Natural killer cell (primary cell): ENCODE measurements at regions not wholly inside any gene's neighbourhood (a gene's known extent, or its start where the extent isn't known, plus 50 kb on each side); places are given as distances from the start of the nearest gene placed in this dataset.

Experiments used
- ATAC-seq, 3 donors: fragments of 150-1000 bp in 2 of 3; fragments of 200-7000 bp in 1 of 3; cut with Tn5 transposase; 1 replicate in 1 of 3; 2 replicates in 2 of 3; pipeline ENCODE4 v1.10.0; 2021; ENCODE audit warnings: mild to moderate bottlenecking in 2 of 3, moderate library complexity in 2 of 3
- DNase-seq, 2 donors: peaks; one replicate each; pipeline versions ENCODE4 v3.0.0 to v3.0.0-alpha.2; 2013 to 2021; ENCODE audit warnings: mixed read lengths in 1 of 2
- H3K27ac ChIP-seq: one replicate; pipeline ENCODE4 v1.5.1; 2013; ENCODE audit warnings: mild to moderate bottlenecking, low read length
- H3K27me3 ChIP-seq: one replicate; pipeline ENCODE4 v1.6.1; 2013; ENCODE audit warnings: low read length; ENCODE audit not compliant: control insufficient read depth, insufficient read depth
- H3K36me3 ChIP-seq: one replicate; pipeline ENCODE4 v1.6.1; 2013; ENCODE audit warnings: low read length; ENCODE audit not compliant: control insufficient read depth, insufficient read depth
- H3K4me1 ChIP-seq: one replicate; pipeline ENCODE4 v1.6.1; 2013; ENCODE audit warnings: low read length; ENCODE audit not compliant: control insufficient read depth, insufficient read depth
- H3K4me3 ChIP-seq: one replicate; pipeline ENCODE4 v1.5.1; 2013; ENCODE audit warnings: low read length
- H3K9me3 ChIP-seq: one replicate; pipeline ENCODE4 v1.6.1; 2013; ENCODE audit warnings: low read length; ENCODE audit not compliant: control insufficient read depth, insufficient read depth
- H3K27ac Mint-ChIP-seq, 2 donors: one replicate each; pipeline ENCODE4 v1.8.0; 2022; ENCODE audit warnings: mild to moderate bottlenecking in 2 of 2, mixed read lengths in 2 of 2, moderate library complexity in 1 of 2
- H3K27me3 Mint-ChIP-seq, 2 donors: one replicate each; pipeline ENCODE4 v1.8.0; 2022; ENCODE audit warnings: low read depth in 2 of 2, mixed read lengths in 2 of 2
- H3K36me3 Mint-ChIP-seq: one replicate; pipeline ENCODE4 v1.8.0; 2022; ENCODE audit warnings: mixed read lengths
- H3K4me1 Mint-ChIP-seq, 2 donors: one replicate each; pipeline ENCODE4 v1.8.0; 2022; ENCODE audit warnings: mixed read lengths in 2 of 2
- H3K4me3 Mint-ChIP-seq: one replicate; pipeline ENCODE4 v1.8.0; 2022; ENCODE audit warnings: mild to moderate bottlenecking, moderate library complexity, mixed read lengths
- H3K9me3 Mint-ChIP-seq, 2 donors: one replicate each; pipeline ENCODE4 v1.8.0; 2022; ENCODE audit warnings: mixed read lengths in 2 of 2
- CTCF ChIP-seq: fragments of 200-600 bp; IDR thresholded peaks from one replicate; pipeline ENCODE4 v1.8.0; 2022; ENCODE audit warnings: antibody characterized with exemption
- WGBS: methylation state at CpG from one replicate; pipeline ENCODE4 v1.1.7; 2013; ENCODE audit warnings: missing lambda C conversion rate; ENCODE audit not compliant: insufficient coverage; 5-methylcytosine and 5-hydroxymethylcytosine counted together
- intact Hi-C: fragments of 100-400 bp; cut with micrococcal nuclease; formaldehyde crosslinking; loops from one replicate; pipeline ENCODE4 v1.14.2; 2022

- no peaks in the 10 kb centered on the region for H3K27me3 ChIP-seq
- Mint-ChIP-seq H3K4me1 (no peaks in the 10 kb centered on the region), H3K27ac (no peak overlapping the region), H3K9me3 (peaks cover 9 to 24% of the 10 kb centered on the region in 2 donors), H3K4me3 (no peak overlapping the region), H3K36me3 (no peaks in the 10 kb centered on the region), H3K27me3 (no peaks in the 10 kb centered on the region)
- intact Hi-C loops, result no loop called here
- no peaks in the 10 kb centered on the region for H3K36me3 ChIP-seq
- no peak overlapping the region for H3K27ac ChIP-seq
- 90% methylated on average over 5 of the region's 6 CpGs for WGBS
- DNase-seq, result no peak
- ATAC-seq, result no peak
- no peak for TF ChIP-seq CTCF
- H3K9me3 ChIP-seq, result no peaks in the 10 kb centered on the region
- H3K4me3 ChIP-seq, result no peak overlapping the region
- H3K4me1 ChIP-seq, result no peaks in the 10 kb centered on the region
These were observed 844.7 kb upstream of the SOX9 start for GRCh38 chr17:71276079-71276478.

- H3K27me3 ChIP-seq, result no peaks in the 10 kb centered on the region
- no peak overlapping the region for H3K4me3 ChIP-seq
- TF ChIP-seq CTCF, result no peak
- Mint-ChIP-seq H3K27me3 (no peaks in the 10 kb centered on the region), H3K9me3 (peaks cover 7 to 16% of the 10 kb centered on the region in 2 donors), H3K4me1 (no peaks in the 10 kb centered on the region), H3K4me3 (no peak overlapping the region), H3K27ac (no peak overlapping the region), H3K36me3 (no peaks in the 10 kb centered on the region)
- H3K36me3 ChIP-seq, result no peaks in the 10 kb centered on the region
- DNase-seq, result no peak
- H3K4me1 ChIP-seq, result no peaks in the 10 kb centered on the region
- intact Hi-C loops, result no loop called here
- 44% methylated on average over 2 of the region's 4 CpGs for WGBS
- ATAC-seq, result no peak
- H3K27ac ChIP-seq, result no peak overlapping the region
- no peaks in the 10 kb centered on the region for H3K9me3 ChIP-seq
These were observed 837.3 kb upstream of the SOX9 start for GRCh38 chr17:71283486-71283885.

DNA sequence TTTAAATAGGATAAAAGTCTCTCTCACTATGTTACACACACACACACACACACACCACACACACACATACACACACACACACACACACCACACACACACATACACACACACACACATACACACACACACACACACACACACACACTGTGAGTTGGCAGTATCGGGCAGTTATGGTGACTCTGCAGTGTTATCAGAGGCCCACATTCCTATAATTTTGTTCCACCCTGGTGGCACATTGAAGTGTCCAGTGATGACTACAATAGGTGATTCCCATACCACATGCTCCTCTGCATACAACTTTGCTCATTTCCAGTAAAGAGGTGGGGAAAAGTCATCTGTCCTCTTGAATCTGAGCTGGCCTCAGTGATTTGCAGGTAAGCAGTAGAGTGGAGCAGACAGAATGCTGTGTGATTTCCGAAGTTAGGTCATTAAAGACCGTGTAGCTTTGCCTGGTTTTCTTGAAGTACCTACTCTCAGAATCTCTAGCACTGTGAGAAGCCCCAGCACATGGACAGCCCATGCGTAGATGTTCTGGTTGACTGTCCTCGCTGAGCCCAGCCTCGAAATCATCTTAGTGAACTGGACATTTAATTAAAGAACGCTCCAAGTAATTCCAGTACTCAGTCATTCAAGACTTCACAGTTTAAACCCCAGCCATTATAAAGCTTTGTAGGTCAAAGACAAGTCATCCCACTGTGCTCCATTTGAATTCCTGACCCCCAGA is 836.6 kb upstream of the SOX9 start:
- Mint-ChIP-seq H3K4me3 (no peak overlapping the region), H3K4me1 (no peaks in the 10 kb centered on the region), H3K27me3 (no peaks in the 10 kb centered on the region), H3K36me3 (no peaks in the 10 kb centered on the region), H3K27ac (no peak overlapping the region), H3K9me3 (peaks cover 5 to 19% of the 10 kb centered on the region in 2 donors)
- Histone ChIP-seq H3K4me3 (no peak overlapping the region), H3K27ac (no peak overlapping the region), H3K9me3 (no peaks in the 10 kb centered on the region), H3K27me3 (no peaks in the 10 kb centered on the region), H3K36me3 (no peaks in the 10 kb centered on the region), H3K4me1 (no peaks in the 10 kb centered on the region)
- intact Hi-C loops, result no loop called here
- DNase-seq (no peak), ATAC-seq (no peak)
- WGBS, result 84% methylated on average over 7 of the region's 7 CpGs
- TF ChIP-seq CTCF, result no peak

DNA sequence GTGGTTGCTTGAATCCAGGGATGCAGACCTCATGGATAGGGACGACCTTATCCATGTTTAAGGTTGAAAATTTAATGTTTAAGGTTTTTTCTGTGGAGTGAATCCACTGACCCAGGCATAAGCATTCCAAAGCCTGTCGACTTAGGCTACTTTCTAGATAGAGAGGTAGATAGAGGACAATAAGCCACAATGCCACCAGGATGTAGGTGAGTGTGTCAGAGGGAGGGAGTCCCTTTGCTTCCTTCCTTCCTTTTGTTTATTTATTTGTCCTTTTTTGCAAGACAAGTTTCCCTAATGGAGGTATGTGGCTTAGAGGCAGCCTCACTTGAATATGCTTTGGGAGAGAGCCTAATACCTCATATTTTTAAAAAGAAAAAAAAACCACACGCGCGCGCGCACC is 834.2 kb upstream of the SOX9 start:
- ATAC-seq, result no peak

More for the DNA sequence above, 834.2 kb upstream of the SOX9 start:
- no peak for TF ChIP-seq CTCF
- intact Hi-C loops, result no loop called here
- Mint-ChIP-seq H3K27ac (no peak overlapping the region), H3K4me3 (no peak overlapping the region), H3K4me1 (no peaks in the 10 kb centered on the region), H3K9me3 (peaks cover 12 to 25% of the 10 kb centered on the region in 2 donors), H3K36me3 (no peaks in the 10 kb centered on the region), H3K27me3 (no peaks in the 10 kb centered on the region)
- DNase-seq, result no peak
- Histone ChIP-seq H3K4me3 (no peak overlapping the region), H3K27ac (no peak overlapping the region), H3K9me3 (no peaks in the 10 kb centered on the region), H3K27me3 (no peaks in the 10 kb centered on the region), H3K4me1 (no peaks in the 10 kb centered on the region), H3K36me3 (no peaks in the 10 kb centered on the region)
- WGBS, result 22% methylated on average over 2 of the region's 7 CpGs
